PC-9 (cell line): ENCODE measurements at regions not wholly inside any gene's neighbourhood (a gene's known extent, or its start where the extent isn't known, plus 50 kb on each side); places are given as distances from the start of the nearest gene placed in this dataset.

Source experiments
- BruUV-seq: library from RNA; stranded (reverse); fragments of 400-500 nt; replicated peaks from 2 replicates; lab custom pipeline; 2021; lab: Mats Ljungman, UMichigan
- CTCF ChIA-PET: fragments of 300-600 bp; sonication (Branson Sonifier 250); formaldehyde crosslinking; loops from one replicate; lab custom pipeline; 2022; ENCODE audit warnings: antibody characterized with exemption; lab: Charles Lee
- POLR2A ChIA-PET: fragments of 300-600 bp; sonication (Branson Sonifier 250); formaldehyde crosslinking; loops from one replicate; lab custom pipeline; 2022; ENCODE audit warnings: antibody characterized with exemption; ENCODE audit not compliant: unreplicated experiment; lab: Charles Lee
- DNase-seq, 2 experiments: peaks; one replicate each; pipeline versions ENCODE4 v3.0.0 to v3.0.0-alpha.2; 2015 to 2022; ENCODE audit warnings: mixed read lengths in 1 of 2
- H2AFZ ChIP-seq: fragments of 200-600 bp; sonication (generic); 2 replicates; pipeline ENCODE4 v1.8.1; 2017; ENCODE audit warnings: antibody characterized with exemption
- H3F3A ChIP-seq: fragments of 200-600 bp; sonication (generic); 2 replicates; pipeline ENCODE4 v1.8.1; 2017; ENCODE audit warnings: antibody characterized with exemption, mild to moderate bottlenecking, low read depth; ENCODE audit not compliant: insufficient read depth
- H3K27ac ChIP-seq: fragments of 200-600 bp; sonication (generic); 2 replicates; pipeline ENCODE4 v1.6.1; 2016; ENCODE audit warnings: mixed run types
- H3K27me3 ChIP-seq: fragments of 200-600 bp; sonication (generic); 2 replicates; pipeline ENCODE4 v1.6.1; 2016; ENCODE audit warnings: low read depth, mixed run types; ENCODE audit not compliant: insufficient read depth
- H3K36me3 ChIP-seq: fragments of 200-600 bp; sonication (generic); 2 replicates; pipeline ENCODE4 v1.6.1; 2016; ENCODE audit warnings: low read depth, mixed run types
- H3K4me1 ChIP-seq: fragments of 200-600 bp; sonication (generic); replicated peaks from 2 replicates; pipeline ENCODE4 v1.6.1; 2016; ENCODE audit warnings: mixed run types; ENCODE audit not compliant: insufficient read depth
- H3K4me2 ChIP-seq: fragments of 200-600 bp; sonication (generic); 2 replicates; pipeline ENCODE4 v1.6.1; 2017; ENCODE audit warnings: mixed run types
- H3K4me3 ChIP-seq: fragments of 200-600 bp; sonication (generic); 2 replicates; pipeline ENCODE4 v1.6.1; 2016; ENCODE audit warnings: mixed run types
- H3K79me2 ChIP-seq: fragments of 200-600 bp; sonication (generic); 2 replicates; pipeline ENCODE4 v1.6.1; 2017; ENCODE audit warnings: low read depth, mixed run types
- H3K9me2 ChIP-seq: fragments of 200-600 bp; sonication (generic); 2 replicates; pipeline ENCODE4 v1.8.1; 2017; ENCODE audit warnings: mild to moderate bottlenecking; ENCODE audit not compliant: insufficient read depth
- H3K9me3 ChIP-seq: fragments of 200-600 bp; sonication (generic); 2 replicates; pipeline ENCODE4 v1.8.1; 2016; ENCODE audit warnings: low read depth; ENCODE audit not compliant: insufficient read depth
- H4K20me1 ChIP-seq: fragments of 200-600 bp; sonication (generic); 2 replicates; pipeline ENCODE4 v1.8.1; 2017; ENCODE audit not compliant: insufficient read depth
- EZH2 ChIP-seq: fragments of 200-600 bp; sonication (generic); IDR thresholded peaks from 2 replicates; pipeline ENCODE4 v1.8.0; 2017; ENCODE audit warnings: antibody characterized with exemption, low read depth
- intact Hi-C: fragments of 100-400 bp; cut with micrococcal nuclease; formaldehyde crosslinking; loops from one replicate; pipeline ENCODE4 v1.10.0; 2022; ENCODE audit not compliant: unreplicated experiment
- TF ChIP-seq, protein P1 (sequence below): fragments of 200-600 bp; sonication (generic); conservative IDR thresholded peaks from 2 replicates; pipeline ENCODE4 v1.6.1; 2017; ENCODE audit warnings: mixed run types, antibody characterized with exemption, mild to moderate bottlenecking, moderate library complexity

DNA sequence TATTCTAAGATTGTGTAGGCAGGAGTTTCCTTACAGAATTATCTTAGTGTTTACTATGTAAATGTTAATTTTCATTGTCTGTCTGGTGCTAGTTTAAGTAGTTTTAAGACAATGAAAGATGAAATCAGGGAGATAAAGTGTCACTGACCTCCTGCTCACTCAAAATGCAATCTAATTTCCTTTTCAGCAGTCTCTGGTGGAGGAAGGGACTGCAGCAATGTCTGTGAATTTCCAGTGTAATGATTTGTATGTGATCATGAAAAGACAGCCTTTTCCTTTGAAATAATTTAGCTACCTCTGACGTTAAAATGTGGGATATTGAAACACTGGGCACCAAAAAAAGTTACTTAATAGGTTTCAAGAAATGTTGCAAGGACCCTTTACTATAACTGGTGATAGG, 779.7 kb upstream of the FLRT2 start:
- Histone ChIP-seq H3K9me3 (no peaks in the 10 kb centered on the region), H3K4me1 (no peaks in the 10 kb centered on the region), H3K4me3 (no peak overlapping the region), H3K27ac (no peak overlapping the region), H2AFZ (no peak overlapping the region), H3K79me2 (no peaks in the 10 kb centered on the region), H3F3A (no peaks in the 10 kb centered on the region), H3K27me3 (no peaks in the 10 kb centered on the region), H3K9me2 (no peaks in the 10 kb centered on the region), H3K36me3 (no peaks in the 10 kb centered on the region), H4K20me1 (no peaks in the 10 kb centered on the region), H3K4me2 (no peak overlapping the region)
- no peak for TF ChIP-seq EZH2
- TF ChIP-seq, protein P1, sequence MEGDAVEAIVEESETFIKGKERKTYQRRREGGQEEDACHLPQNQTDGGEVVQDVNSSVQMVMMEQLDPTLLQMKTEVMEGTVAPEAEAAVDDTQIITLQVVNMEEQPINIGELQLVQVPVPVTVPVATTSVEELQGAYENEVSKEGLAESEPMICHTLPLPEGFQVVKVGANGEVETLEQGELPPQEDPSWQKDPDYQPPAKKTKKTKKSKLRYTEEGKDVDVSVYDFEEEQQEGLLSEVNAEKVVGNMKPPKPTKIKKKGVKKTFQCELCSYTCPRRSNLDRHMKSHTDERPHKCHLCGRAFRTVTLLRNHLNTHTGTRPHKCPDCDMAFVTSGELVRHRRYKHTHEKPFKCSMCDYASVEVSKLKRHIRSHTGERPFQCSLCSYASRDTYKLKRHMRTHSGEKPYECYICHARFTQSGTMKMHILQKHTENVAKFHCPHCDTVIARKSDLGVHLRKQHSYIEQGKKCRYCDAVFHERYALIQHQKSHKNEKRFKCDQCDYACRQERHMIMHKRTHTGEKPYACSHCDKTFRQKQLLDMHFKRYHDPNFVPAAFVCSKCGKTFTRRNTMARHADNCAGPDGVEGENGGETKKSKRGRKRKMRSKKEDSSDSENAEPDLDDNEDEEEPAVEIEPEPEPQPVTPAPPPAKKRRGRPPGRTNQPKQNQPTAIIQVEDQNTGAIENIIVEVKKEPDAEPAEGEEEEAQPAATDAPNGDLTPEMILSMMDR, result no peak
- no TSS peak for BruUV-seq
- ChIA-PET CTCF (no interaction called here), POLR2A (no interaction called here)
- no peak for DNase-seq
- intact Hi-C loops, result no loop called here

GRCh38 chr14:84750763-84751554, 779.0 kb upstream of the FLRT2 start:
- Histone ChIP-seq H3K4me1 (no peaks in the 10 kb centered on the region), H4K20me1 (no peaks in the 10 kb centered on the region), H3K27me3 (no peaks in the 10 kb centered on the region), H3K79me2 (no peaks in the 10 kb centered on the region), H3K9me3 (no peaks in the 10 kb centered on the region), H3K4me2 (no peak overlapping the region), H3K4me3 (no peak overlapping the region), H3F3A (no peaks in the 10 kb centered on the region), H3K27ac (no peak overlapping the region), H2AFZ (no peak overlapping the region), H3K36me3 (no peaks in the 10 kb centered on the region), H3K9me2 (no peaks in the 10 kb centered on the region)
- TF ChIP-seq, protein P1, result no peak
- no peak for TF ChIP-seq EZH2
- BruUV-seq, result no TSS peak
- intact Hi-C loops, result no loop called here
- ChIA-PET POLR2A (no interaction called here), CTCF (no interaction called here)
- no peak for DNase-seq

GRCh38 chr14:84751745-84752144, 778.2 kb upstream of the FLRT2 start:
- H3F3A ChIP-seq, result no peaks in the 10 kb centered on the region
- intact Hi-C loops, result no loop called here
- H3K4me3 ChIP-seq, result no peak overlapping the region
- POLR2A ChIA-PET, result no interaction called here
- BruUV-seq, result no TSS peak
- CTCF ChIA-PET, result no interaction called here
- H4K20me1 ChIP-seq, result no peaks in the 10 kb centered on the region
- H3K27ac ChIP-seq, result no peak overlapping the region
- no peaks in the 10 kb centered on the region for H3K36me3 ChIP-seq
- no peaks in the 10 kb centered on the region for H3K4me1 ChIP-seq
- H3K9me2 ChIP-seq, result no peaks in the 10 kb centered on the region
- H3K27me3 ChIP-seq, result no peaks in the 10 kb centered on the region
- H2AFZ ChIP-seq, result no peak overlapping the region
- no peak overlapping the region for H3K4me2 ChIP-seq
- no peak for DNase-seq
- H3K79me2 ChIP-seq, result no peaks in the 10 kb centered on the region
- H3K9me3 ChIP-seq, result no peaks in the 10 kb centered on the region
- no peak for TF ChIP-seq EZH2
- TF ChIP-seq, protein P1, result no peak
